Fibroblast of skin of abdomen (primary cell): ENCODE measurements at regions not wholly inside any gene's neighbourhood (a gene's known extent, or its start where the extent isn't known, plus 50 kb on each side); places are given as distances from the start of the nearest gene placed in this dataset.
"Not testable (repeated sequence)": the region's sequence is repeated elsewhere in the genome, so short reads cannot be mapped to it uniquely, and the experiment has no call there.

Experiments
- DNase-seq: peaks from one replicate; pipeline ENCODE4 v3.0.0-alpha.2; 2013

DNA sequence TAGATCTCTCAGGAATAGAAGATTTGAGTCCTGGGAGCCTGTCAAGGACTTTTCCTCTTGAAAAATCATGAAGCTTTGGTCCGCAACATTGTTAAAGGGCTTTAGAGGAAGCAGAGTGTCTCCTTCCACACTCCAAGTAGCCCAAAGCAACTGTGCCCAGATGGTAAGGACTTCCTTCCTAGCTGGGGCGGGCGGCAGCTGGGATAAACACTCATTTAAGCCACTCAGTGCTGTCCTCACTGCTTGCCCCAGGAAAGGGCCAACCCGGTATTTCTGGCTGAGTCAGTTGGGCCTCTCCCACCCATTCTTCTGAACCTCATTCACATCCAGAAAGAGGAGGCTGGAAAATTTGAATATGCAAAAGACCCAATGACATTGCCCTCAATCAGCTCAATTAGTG lies 144.3 kb downstream of the CHIC2 start:
- DNase-seq = no peak

DNA sequence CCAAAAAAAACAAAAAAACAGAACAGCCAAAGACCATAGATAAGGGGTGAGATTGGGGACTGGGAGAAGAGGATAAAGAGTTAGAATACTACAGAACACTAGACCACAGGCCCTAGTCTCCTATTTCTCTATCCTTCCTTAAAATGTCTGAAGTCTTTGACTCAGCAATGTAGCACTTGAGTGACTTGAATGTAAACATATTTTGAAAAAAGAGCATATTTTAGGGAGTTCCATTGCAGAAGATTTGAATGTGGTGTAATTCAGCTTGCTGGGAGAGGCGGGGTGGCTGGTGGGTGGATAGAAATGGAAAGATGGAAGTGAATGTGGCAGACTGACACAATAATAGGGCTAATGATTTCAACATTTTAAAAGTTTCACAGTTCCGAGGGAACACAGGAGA lies 144.9 kb downstream of the CHIC2 start:
- peak; percentile 46 for DNase-seq

DNA sequence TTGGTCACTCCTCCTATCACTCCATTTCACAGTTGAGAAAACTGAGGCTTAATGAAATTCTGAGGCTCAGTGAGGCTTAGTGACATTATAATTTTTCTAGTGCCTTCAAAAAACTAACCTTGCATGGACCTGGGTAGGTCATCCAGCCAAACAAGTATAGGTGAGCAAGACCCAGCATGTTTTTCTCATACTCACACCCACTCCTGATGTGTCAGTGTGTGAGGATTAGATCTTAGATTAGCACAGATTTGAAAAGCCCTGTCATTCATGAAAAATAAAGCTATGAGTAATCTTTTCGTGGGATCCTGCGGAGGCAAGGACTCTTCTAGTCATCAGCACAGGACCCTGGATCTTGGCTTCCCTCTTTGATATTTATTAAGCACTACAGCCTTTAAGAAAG lies 146.7 kb downstream of the CHIC2 start:
- no peak for DNase-seq

DNA sequence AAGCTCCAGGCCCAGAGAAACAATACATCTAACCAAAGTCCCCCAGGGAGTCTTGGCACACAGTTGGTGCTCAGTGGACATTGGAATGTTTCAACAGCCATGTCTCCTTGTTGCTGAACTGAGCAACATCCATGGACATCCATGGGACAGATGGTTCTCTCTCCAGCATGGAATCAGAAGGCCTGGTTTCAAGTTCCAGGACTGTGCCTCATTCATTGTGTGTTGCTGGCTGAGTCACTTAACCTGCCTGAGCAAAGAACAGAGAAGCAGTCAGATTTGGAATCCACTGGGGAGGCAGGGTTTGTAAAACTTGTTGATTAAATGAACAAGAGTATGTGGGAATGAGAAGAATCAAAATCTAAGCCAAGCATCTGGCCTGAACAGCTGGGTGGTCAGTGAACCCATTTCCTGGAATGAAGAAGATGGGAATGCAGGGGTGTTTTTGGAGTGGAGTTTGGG lies 147.9 kb downstream of the CHIC2 start:
- DNase-seq = peak; percentile 77

DNA sequence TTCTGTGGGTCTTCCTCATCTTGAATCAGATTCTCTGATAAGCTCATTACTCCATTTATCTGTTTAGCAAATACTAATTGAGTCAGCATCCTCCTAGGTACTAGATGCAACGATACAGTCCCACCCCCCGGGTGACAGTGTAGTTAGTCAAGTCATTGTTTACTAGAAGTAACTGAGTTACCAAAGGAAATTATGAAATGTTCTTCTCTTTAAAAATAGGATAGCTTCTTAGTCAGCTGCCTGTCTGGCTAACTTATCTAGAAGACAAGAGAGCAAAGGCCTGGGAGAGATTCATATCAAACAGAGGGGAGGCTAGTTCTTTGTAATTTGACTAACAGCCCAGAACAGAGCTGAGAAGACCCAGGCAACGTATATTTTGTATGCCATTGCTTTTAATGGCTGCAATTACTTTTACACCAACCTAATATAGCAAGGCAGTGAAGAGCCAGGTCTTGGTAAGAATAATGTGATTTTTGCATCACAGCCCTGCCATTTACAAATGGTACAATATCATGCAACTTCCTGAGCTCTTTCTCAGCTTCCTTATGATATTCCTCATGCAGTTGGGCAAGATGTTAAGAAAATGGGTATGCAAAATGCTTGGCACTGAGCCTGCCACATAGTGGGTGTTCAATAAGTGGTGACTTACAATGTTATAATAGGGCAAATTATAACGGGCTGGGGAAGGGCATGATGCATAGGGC lies 149.9 kb downstream of the CHIC2 start:
- DNase-seq = peak; percentile 73

DNA sequence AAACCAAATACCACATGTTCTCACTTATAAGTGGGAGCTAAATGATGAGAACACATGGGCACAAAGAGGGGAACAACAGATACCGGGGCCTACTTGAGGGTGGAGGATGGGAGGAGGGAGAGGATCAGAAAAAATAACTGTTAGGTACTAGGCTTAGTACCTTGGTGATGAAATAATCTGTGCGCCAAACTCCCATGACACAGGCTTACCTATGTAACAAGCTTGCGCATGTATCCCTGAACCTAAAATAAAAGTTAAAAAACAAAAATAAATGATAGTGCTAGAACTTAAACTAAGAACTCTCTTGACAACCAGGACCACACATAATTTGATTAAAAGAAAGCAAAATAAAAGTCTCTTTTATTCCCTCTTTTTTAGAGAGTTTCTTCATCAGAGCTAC lies 150.6 kb downstream of the CHIC2 start:
- DNase-seq = no peak

DNA sequence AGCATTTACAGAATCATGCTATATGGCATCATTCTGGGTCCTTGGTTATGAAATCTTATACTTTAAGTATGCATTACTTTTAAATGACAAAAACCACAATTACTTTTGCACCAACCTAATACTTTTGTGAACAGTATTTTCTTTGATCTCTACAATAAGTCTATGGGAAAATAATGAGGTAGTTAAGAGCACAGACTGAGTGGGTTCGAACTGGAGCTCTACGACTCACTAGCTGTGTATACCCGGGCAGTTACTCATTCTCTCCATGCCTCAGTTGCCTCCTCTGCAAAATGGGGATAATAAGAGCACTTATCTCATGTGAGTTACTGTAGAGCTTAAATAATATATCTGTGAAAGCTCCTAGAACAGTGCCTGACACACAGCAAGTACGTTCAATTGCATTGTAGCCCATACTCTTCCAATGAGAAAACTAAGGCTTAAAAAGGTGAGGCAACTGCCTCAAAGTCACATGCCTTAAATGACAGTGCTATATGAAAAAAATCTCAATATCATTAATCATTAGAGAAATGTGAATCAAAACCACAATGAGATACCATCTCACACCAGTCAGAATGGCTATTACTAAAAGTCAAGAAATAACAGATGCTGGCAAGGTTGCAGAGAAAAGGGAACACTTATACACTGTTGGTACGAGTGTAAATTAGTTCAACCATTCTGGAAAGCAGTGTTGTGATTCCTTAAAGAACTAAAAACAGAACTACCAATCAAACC lies 151.5 kb downstream of the CHIC2 start:
- DNase-seq = peak; percentile 29

DNA sequence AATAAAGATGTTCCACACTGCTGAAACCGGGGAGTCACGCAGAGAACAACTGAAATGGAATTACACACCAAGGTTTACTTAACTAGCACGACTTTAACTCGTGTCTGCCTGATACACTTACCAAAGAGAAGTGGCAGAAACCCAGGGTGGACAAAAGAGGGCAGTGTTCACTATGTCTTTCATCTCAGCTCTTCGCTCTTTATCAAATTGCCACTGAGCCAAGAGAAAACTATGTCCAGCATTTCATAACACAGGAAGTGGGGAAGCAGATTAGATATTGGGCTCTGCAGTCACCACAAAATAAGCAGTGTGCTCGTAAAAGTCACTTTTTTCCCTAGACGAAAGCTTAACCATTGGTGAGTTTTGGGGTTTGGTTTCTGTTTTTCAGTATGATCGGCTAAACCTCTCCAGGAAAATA lies 155.7 kb downstream of the CHIC2 start:
- peak; percentile 94 for DNase-seq

DNA sequence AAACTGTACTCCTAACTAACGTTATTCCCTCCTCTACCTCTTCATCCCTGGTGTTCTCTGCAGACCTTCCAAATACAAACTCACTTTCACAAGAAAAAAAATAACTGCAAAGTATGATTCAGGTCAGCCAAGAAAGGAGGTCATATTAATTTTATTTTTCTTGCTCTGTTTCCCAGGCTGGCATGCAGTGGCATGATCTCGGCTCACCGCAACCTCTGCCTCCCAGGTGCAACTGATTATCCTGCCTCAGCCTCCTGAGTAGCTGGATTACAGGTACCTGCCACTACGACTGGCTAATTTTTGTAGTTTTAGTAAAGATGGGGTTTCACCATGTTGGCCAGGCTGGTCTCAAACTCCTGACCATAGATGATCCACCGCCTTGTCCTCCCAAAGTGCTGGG lies 156.6 kb downstream of the CHIC2 start:
- no peak for DNase-seq

DNA sequence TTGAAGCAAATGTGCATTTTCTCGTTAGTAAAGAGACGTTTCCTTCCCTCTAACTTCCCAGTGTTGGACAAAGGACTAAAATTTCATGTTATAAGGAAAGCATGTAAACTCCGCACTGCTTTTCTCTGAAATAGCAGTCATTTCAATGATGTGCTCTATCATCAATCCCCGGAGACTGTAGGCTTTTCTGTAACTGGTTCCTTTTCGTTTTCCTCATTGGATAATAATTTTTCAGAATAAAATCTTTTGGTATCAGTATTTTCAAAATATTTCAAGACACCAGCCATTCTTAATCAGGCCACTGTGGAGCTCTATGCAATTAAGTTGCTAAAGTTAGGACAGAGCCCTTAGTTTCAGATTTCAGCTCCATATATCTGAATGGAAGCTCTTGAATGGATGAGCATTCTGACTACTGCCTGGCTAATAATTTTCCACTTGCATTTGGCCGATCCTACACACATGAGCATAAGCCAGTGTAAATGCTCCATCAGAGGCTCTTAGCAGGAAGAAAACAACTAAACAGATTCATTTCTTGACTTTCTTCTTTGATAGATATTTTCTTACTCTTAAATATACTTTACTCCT lies 157.7 kb downstream of the CHIC2 start:
- no peak for DNase-seq

DNA sequence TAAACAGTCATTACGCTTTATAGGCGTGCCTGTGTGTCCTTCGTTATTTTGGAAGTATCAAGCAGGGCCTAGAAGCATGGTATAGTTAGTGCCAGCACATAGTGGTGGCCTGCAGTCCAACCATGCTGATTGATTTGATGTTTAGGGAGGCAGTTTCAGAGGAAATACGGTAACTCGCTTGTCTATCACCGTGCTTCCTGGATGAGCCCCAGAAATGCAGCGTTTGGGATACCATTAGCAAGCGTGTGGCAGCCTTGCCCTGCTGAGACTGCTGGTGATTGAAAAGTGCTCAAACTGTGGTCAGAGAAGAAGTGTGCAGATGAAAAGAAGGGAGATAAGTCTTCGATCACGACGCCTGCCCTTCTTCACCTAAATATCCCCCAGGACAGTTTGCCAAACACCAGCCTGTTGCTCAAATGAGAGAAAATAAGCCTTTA lies 158.4 kb downstream of the CHIC2 start:
- DNase-seq = peak; percentile 79

DNA sequence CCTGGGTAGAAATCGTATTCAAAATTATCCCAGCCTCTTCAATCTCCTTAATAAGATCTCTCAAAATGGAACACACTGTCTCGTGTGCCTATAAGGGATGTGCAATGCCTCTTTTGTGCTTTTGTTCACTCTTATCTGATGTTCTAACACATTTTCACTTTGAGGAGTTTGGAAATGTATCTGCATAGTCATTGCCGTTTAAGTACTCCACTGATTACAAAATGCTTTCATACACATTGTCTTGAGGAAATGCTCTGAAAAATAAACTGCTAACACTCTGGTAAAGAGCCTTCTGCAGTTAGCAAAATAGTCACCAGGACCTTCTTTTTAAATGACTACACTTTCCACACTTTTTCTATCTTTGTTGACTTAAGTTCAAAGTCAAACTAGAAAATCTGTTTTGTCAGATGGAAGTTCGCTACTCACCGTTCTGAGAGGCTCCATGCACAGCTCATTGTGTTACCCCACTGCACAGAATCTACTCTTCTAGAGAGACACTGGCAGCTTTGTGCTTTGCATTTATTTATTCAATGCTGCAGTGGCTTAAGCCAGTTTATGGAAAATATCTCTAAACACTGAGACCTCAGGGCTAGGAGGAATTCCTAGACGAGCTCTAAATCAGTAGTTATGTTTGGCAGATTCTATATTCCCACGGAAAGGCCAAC lies 159.0 kb downstream of the CHIC2 start:
- DNase-seq = no peak

DNA sequence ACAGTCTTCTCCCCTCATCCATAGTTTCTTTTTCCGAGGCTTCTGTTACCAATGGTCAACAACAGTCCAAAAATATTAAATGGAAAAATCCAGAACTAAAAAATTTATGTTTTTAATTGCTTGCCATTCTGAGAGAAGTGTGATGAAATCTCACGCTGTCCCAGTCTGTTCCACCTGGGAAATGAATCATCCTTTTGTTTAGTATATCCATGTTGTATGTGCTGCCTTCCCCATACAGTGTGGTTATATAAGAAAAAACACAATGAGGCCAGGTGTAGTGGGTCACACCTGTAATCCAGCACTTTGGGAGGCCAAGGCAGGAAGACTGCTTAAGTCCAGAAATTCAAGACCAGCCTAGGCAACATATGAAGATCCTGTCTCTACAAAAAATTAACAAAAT lies 161.6 kb downstream of the CHIC2 start:
- DNase-seq = no peak

DNA sequence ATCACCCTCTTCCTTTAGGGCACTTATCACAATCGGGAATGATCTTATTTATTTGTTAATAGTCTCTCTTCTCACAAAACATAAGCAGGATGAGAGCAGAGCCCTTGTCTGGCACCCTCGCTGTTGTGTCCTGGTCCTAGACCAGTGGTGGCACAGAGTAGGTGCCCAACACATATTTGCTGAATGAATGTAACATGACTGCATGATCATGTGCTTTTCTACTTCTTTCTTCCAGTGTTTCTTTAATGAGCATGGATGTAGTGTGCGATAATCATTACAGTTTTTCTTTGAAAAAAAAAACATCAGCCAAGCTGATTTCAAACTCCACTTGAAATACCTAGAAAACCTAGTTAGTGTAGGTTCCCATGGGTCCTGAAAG lies 164.1 kb downstream of the CHIC2 start:
- DNase-seq = no peak

DNA sequence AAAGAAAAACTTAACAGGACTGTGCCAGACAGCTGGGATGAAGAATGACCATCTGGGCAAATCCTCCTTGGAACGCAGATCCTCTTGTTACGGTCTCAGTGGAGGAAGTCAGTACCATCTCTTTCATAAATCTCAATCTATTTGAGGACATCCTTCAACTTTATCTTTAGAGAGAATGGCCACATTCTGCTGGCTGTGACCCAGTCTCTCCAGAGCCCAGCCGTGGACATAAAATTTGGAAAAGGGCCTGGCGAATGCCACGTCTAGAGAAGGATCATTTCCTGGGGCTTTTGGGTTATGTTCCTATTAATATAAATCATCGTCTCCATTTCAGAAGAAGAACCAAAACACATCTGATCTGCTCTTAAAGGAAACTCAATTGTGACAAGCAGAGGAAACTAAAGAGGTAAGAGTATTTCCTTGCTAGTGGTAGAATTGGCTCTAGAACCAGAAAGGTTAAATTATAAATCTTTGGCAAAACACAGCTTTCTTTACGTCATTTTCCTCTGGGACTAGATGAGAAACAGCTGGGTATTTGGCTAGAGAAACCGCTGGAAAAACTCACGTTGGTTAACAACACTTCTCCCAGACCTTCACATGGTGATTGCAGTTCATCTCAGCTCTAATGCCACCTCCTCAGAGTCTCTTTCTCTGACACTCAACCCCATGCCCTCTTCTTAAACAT lies 164.7 kb downstream of the CHIC2 start:
- DNase-seq = peak; percentile 89

DNA sequence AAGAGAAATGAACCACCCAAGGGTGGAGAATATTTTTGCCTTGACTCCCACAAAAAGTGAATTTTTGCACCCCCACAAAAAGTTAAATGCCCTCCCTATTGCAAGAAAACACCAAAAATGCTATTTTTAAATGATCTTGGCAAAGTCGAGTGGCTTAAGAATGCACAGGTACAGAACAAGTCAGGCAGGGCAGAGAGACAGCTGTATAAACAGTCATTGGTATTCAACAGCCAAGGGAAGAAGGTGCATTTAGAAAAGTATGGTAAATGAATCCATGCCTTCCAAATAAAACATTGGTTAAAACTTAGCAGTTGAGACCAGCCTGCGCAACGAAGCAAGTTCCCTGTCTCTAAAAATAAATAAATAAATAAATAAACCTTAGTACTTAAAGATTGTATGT lies 169.3 kb downstream of the CHIC2 start:
- DNase-seq = no peak

DNA sequence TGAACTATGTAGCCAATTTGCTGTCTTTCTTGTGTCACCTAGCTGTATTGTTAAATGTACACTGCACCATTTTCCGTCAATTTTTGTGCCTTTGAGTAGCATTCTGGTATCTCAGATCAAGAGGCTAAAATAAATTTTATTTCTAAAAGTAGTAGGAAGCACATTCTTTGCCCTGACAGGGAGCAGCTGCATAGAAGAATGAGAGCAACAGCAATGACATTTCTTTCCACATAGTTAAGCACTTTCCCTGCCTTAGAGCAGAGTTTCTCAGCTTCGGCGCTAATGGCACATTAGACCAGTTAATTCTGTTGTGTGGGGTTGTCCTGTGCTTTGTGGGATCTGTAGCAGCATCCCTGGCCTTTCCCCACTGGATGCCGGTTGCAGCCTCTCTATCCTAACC lies 173.9 kb downstream of the CHIC2 start:
- no peak for DNase-seq

DNA sequence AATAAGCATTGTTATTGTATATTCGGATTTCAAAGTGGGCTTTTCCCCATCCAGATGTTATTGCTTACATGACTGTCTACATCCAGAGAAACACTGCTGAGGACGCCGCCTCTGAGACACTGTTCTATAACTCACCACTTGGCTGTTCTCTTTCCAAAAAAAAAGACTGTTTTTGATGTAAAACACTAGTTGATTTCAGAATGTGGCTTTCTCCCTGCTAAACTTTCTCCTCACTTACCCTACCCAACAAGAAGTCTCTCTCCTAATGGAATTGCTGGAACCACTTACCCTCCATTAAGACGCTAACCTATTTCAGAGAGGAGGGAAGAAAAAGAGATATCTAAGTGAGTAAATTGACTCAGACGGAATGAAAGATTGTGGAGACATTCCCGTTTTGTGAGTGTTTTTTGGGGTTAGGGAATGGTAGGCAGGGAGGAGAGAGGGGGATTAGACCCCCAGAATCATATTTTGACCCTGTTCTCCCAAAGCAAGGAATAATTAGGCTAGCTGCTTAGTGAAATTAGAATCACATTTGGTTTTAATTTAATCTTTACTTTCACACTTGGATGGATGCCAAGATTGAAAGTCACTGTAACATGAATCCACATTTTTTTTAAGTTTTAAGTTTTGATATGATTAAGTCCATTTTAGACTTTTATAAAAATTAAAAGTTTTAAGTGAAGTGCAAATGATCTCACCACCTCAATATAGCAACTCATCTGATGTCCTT lies 174.9 kb downstream of the CHIC2 start:
- peak; percentile 59 for DNase-seq

DNA sequence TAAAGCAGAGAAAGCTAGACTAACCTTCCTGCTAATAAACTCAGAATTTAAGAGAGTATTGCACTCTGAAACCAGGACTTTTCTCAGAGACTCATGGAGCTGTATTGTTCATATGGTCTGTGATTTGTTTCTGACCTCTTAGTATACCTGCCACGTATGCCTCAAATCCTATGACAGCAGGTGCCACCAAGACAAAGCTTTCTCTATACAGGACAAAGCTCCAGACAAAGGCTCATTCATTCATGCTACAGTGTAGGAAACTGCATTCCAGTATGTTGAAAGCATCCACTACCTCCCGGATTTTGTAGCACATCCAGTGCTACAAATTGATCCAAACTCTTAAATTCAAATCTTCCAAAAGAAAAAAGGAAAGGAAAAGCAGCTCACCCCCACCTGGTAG lies 178.3 kb downstream of the CHIC2 start:
- DNase-seq = no peak

DNA sequence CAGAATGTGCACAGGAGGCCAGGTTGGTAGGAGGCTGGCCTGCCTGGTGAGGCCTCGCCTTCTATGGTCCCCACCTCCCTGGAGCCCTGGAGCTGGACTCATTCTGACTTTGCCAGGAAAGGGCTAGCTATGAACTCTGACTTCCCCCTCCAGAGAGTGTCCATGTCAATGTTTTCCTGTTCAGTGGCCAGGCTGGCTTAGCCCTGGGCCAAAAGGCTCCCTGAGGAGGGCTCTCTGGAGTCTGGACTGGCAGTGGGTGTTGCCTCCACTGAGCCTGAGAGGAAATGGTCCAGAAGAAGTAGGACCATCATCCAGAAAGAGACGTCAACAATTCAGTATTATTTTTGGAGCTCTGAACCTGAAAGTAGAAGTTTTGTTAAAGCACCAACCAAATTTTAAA lies 178.7 kb downstream of the CHIC2 start:
- no peak for DNase-seq

DNA sequence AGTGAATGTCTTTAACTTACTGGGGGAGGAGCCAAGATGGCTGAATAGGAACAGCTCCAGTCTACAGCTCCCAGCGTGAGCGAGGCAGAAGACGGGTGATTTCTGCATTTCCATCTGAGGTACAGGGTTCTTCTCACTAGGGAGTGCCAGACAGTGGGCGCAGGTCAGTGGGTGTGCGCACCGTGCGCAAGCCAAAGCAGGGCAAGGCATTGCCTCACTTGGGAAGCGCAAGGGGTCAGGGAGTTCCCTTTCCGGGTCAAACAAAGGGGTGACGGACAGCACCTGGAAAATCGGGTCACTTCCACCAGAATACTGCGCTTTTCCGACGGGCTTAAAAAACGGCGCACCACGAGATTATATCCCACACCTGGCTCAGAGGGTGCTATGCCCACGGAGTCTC lies 187.3 kb downstream of the CHIC2 start:
- not testable (repeated sequence) for DNase-seq

DNA sequence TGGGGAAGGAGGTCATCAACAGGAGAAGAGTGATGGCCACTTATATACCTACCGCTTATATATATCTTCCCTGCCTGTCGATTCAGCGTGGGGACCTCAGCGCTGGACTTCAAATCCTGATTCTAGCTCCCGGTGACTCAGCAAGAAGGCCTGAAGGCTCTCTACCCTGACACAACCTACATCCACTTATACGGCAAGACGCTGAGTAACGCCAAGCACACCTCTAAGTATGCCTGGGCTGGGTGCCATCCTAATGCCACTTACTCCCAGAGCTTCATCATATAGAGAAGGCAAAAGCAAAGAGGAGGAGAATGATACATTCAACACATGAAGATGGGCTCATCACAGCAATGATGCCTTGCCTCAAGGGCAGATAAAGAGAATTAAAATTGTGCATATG lies 198.3 kb downstream of the CHIC2 start:
- DNase-seq = no peak
